ENCODE measurements at regions not wholly inside any gene's neighbourhood (a gene's known extent, or its start where the extent isn't known, plus 50 kb on each side); places are given as distances from the start of the nearest gene placed in this dataset.

- Histone ChIP-seq H3K9me3 (ENCODE audit: low read depth) (no peaks in the 10 kb centered on the region), H4K20me1 (ENCODE audit: low read depth) (no peaks in the 10 kb centered on the region), H3K4me3 (no peak overlapping the region), H3K36me3 (no peaks in the 10 kb centered on the region), H3K27ac (no peak overlapping the region), H2AFZ (replicated peaks) (no peak overlapping the region), H3K4me2 (no peak overlapping the region), H3K9ac (no peak overlapping the region), H3K79me2 (ENCODE audit: low read depth) (no peaks in the 10 kb centered on the region), H3K27me3 (no peaks in the 10 kb centered on the region), H3K4me1 (no peaks in the 10 kb centered on the region), H3F3A (ENCODE audit: low read depth) (no peaks in the 10 kb centered on the region)
- no peaks in the 10 kb centered on the region for H3K36me3 Mint-ChIP-seq
- peaks cover 2% of the 10 kb centered on the region for H3K27me3 Mint-ChIP-seq (ENCODE audit: insufficient read depth, low read depth)
- H3K27ac Mint-ChIP-seq, result peak overlapping the region; percentile 32
- peaks cover 3% of the 10 kb centered on the region for H3K9me3 Mint-ChIP-seq
- TF ChIP-seq, protein P1, sequence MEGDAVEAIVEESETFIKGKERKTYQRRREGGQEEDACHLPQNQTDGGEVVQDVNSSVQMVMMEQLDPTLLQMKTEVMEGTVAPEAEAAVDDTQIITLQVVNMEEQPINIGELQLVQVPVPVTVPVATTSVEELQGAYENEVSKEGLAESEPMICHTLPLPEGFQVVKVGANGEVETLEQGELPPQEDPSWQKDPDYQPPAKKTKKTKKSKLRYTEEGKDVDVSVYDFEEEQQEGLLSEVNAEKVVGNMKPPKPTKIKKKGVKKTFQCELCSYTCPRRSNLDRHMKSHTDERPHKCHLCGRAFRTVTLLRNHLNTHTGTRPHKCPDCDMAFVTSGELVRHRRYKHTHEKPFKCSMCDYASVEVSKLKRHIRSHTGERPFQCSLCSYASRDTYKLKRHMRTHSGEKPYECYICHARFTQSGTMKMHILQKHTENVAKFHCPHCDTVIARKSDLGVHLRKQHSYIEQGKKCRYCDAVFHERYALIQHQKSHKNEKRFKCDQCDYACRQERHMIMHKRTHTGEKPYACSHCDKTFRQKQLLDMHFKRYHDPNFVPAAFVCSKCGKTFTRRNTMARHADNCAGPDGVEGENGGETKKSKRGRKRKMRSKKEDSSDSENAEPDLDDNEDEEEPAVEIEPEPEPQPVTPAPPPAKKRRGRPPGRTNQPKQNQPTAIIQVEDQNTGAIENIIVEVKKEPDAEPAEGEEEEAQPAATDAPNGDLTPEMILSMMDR (IDR thresholded peaks at IDR 0.05), result no peak
- TF ChIP-seq EZH2 (IDR thresholded peaks at IDR 0.05) (no peak), EZH2phosphoT487 (IDR thresholded peaks at IDR 0.05) (no peak)
- no peak for DNase-seq (ENCODE audit: low spot score)
- H3K4me1 Mint-ChIP-seq, result peaks cover 17% of the 10 kb centered on the region
- H3K4me3 Mint-ChIP-seq, result no peak overlapping the region
Observed at GRCh38 chr1:244162786-244163530, 111.9 kb downstream of the ZBTB18 start.

- no peak overlapping the region for H3K4me3 ChIP-seq
- DNase-seq (ENCODE audit: low spot score), result no peak
- no peaks in the 10 kb centered on the region for H3F3A ChIP-seq (ENCODE audit: low read depth)
- H3K36me3 Mint-ChIP-seq, result no peaks in the 10 kb centered on the region
- TF ChIP-seq EZH2phosphoT487 (IDR thresholded peaks at IDR 0.05), result no peak
- TF ChIP-seq, protein P1 (IDR thresholded peaks at IDR 0.05), result no peak
- no peak for TF ChIP-seq EZH2 (IDR thresholded peaks at IDR 0.05)
- H2AFZ ChIP-seq (replicated peaks), result no peak overlapping the region
- no peak overlapping the region for H3K27ac Mint-ChIP-seq
- no peak overlapping the region for H3K9ac ChIP-seq
- peaks cover 3% of the 10 kb centered on the region for H3K9me3 Mint-ChIP-seq
- peaks cover 2% of the 10 kb centered on the region for H3K27me3 Mint-ChIP-seq (ENCODE audit: insufficient read depth, low read depth)
- H3K4me1 Mint-ChIP-seq, result peaks cover 17% of the 10 kb centered on the region
- no peaks in the 10 kb centered on the region for H4K20me1 ChIP-seq (ENCODE audit: low read depth)
- H3K27me3 ChIP-seq, result no peaks in the 10 kb centered on the region
- H3K4me1 ChIP-seq, result no peaks in the 10 kb centered on the region
- H3K4me2 ChIP-seq, result no peak overlapping the region
- no peak overlapping the region for H3K4me3 Mint-ChIP-seq
- no peaks in the 10 kb centered on the region for H3K36me3 ChIP-seq
- H3K27ac ChIP-seq, result no peak overlapping the region
- no peaks in the 10 kb centered on the region for H3K79me2 ChIP-seq (ENCODE audit: low read depth)
- H3K9me3 ChIP-seq (ENCODE audit: low read depth), result no peaks in the 10 kb centered on the region
Observed at GRCh38 chr1:244163861-244164510, 112.9 kb downstream of the ZBTB18 start.

DNA sequence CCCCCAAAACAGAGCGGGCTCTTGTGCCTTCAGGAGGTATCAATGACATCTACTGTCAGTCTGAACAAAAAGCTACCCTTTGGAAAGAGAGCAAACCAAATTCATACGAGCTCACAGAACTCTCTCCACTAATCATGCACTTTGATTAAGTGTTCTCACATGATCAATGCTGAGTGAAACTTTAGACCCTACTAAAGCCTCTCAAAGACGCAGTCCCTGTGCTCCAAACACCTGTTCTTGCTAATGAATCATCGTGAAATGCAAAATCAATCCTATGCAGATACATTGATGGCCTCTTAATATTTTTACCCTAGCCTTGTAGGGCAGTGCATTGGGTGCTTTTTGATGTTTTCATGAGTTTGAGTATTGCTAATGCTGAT is 113.4 kb downstream of the ZBTB18 start:
- no peaks in the 10 kb centered on the region for H3K36me3 Mint-ChIP-seq
- Histone ChIP-seq H2AFZ (replicated peaks) (no peak overlapping the region), H3K9ac (no peak overlapping the region), H3K4me2 (no peak overlapping the region), H4K20me1 (ENCODE audit: low read depth) (no peaks in the 10 kb centered on the region), H3K79me2 (ENCODE audit: low read depth) (no peaks in the 10 kb centered on the region), H3K4me1 (no peaks in the 10 kb centered on the region), H3K27me3 (no peaks in the 10 kb centered on the region), H3F3A (ENCODE audit: low read depth) (no peaks in the 10 kb centered on the region), H3K4me3 (no peak overlapping the region), H3K36me3 (no peaks in the 10 kb centered on the region), H3K9me3 (ENCODE audit: low read depth) (no peaks in the 10 kb centered on the region), H3K27ac (no peak overlapping the region)
- peaks cover 3% of the 10 kb centered on the region for H3K9me3 Mint-ChIP-seq
- no peak overlapping the region for H3K4me3 Mint-ChIP-seq
- H3K27ac Mint-ChIP-seq, result no peak overlapping the region
- TF ChIP-seq, protein P1 (IDR thresholded peaks at IDR 0.05), result no peak
- no peak for TF ChIP-seq EZH2 (IDR thresholded peaks at IDR 0.05)
- TF ChIP-seq EZH2phosphoT487 (IDR thresholded peaks at IDR 0.05), result no peak
- no peak for DNase-seq (ENCODE audit: low spot score)
- H3K27me3 Mint-ChIP-seq (ENCODE audit: insufficient read depth, low read depth), result peaks cover 2% of the 10 kb centered on the region
- H3K4me1 Mint-ChIP-seq, result peaks cover 17% of the 10 kb centered on the region

All from neural progenitor cell (in vitro differentiated cells).